Fibroblast of villous mesenchyme (primary cell): ENCODE measurements at regions not wholly inside any gene's neighbourhood (a gene's known extent, or its start where the extent isn't known, plus 50 kb on each side); places are given as distances from the start of the nearest gene placed in this dataset.

Experiments used
- DNase-seq: peaks from one replicate; pipeline ENCODE4 v3.0.0-alpha.2; 2010; ENCODE audit warnings: low read depth
- H3K4me3 ChIP-seq: 2 replicates; pipeline ENCODE4 v1.5.1; 2011; ENCODE audit warnings: low read depth, mild to moderate bottlenecking, low read length
- CTCF ChIP-seq: IDR thresholded peaks from 2 replicates; pipeline ENCODE4 v1.5.1; 2012; ENCODE audit warnings: low read depth, mild to moderate bottlenecking, low read length; ENCODE audit not compliant: insufficient read depth

DNA sequence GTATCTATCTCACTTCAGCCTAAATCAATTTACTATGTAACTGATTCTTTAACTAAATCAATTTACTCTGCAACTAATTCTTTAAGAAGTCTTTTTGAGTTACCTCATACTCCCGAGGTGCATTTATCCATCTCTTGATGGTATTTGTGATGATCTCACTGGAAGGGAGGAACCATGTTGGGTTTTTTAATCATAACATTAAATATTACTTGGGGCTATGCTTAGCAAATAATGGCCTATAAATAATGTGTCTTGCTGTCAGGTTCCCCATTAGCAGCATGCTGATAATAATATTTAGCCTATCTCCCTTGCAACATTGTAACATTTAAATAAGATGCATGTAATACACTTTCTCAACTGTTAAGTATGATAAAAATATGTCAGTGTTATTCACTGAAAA is 411.3 kb downstream of the SLITRK1 start:
- DNase-seq: no peak
- TF ChIP-seq CTCF: no peak
- H3K4me3 ChIP-seq: no peak overlapping the region

- no peak for TF ChIP-seq CTCF
- H3K4me3 ChIP-seq: no peak overlapping the region
- DNase-seq: no peak
Observed at GRCh38 chr13:83470133-83470797, 412.0 kb downstream of the SLITRK1 start.

DNA sequence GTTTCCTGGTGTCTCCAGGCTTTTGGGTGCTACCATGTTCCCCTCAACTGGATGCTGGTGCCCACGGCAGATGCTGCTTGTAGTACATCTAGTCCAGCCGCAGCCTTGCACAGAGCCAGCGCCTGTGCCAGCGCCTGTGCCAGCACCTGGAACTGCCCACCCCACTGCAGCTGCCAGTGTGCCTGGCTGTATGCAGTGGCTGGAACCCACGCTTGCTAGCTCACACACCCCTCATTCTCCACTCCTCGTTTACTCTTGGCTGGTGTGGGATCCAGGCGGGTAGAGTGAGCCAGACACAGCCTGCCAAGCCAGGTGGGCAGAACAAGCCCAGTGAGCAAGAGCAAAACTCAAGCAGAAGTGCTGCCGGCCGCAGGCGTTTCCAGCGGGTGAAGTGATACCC is 428.6 kb downstream of the SLITRK1 start:
- no peak for TF ChIP-seq CTCF
- no peak overlapping the region for H3K4me3 ChIP-seq
- DNase-seq: no peak

GRCh38 chr13:83453300-83453699 is 429.0 kb downstream of the SLITRK1 start:
- DNase-seq: no peak
- no peak for TF ChIP-seq CTCF
- no peak overlapping the region for H3K4me3 ChIP-seq

DNA sequence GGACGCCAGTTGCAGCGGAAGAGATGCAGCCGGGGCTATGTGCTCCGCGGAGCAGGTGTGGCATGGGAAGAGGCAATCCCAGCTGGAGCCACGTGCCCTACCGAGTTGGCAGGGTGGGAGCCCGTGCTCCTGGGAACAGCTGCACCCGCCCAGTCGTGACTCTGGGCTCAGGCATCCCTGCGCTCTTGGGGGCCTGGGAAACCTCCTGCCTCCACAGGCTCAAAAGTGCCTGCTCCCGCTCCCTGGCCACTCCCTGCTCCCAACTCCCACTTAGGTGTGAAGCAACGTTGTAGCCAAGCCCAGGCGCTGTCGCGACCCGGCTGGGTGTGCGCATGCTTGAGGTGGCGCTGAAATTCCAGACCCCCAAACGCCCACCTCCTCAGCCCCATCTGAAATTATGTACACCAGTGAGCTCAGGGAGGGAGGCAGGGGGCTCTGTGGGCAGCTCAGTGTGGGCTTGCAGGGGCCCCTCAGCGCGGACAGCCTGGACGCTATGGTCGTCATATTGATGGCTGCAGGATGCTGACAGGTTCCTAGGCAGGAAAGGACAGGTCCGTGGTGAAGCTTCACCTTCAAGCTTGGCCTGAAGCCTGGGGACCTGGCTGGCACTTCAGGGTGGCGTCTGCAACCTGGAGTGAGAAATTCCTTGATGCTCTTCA is 429.9 kb downstream of the SLITRK1 start:
- TF ChIP-seq CTCF: no peak
- no peak for DNase-seq
- H3K4me3 ChIP-seq: no peak overlapping the region

- no peak for DNase-seq
- no peak overlapping the region for H3K4me3 ChIP-seq
- TF ChIP-seq CTCF: no peak
Observed at GRCh38 chr13:83450591-83450990, 431.7 kb downstream of the SLITRK1 start.
